ENCODE measurements at regions not wholly inside any gene's neighbourhood (a gene's known extent, or its start where the extent isn't known, plus 50 kb on each side); places are given as distances from the start of the nearest gene placed in this dataset.
"Not testable (repeated sequence)": the region's sequence is repeated elsewhere in the genome, so short reads cannot be mapped to it uniquely, and the experiment has no call there.

DNA sequence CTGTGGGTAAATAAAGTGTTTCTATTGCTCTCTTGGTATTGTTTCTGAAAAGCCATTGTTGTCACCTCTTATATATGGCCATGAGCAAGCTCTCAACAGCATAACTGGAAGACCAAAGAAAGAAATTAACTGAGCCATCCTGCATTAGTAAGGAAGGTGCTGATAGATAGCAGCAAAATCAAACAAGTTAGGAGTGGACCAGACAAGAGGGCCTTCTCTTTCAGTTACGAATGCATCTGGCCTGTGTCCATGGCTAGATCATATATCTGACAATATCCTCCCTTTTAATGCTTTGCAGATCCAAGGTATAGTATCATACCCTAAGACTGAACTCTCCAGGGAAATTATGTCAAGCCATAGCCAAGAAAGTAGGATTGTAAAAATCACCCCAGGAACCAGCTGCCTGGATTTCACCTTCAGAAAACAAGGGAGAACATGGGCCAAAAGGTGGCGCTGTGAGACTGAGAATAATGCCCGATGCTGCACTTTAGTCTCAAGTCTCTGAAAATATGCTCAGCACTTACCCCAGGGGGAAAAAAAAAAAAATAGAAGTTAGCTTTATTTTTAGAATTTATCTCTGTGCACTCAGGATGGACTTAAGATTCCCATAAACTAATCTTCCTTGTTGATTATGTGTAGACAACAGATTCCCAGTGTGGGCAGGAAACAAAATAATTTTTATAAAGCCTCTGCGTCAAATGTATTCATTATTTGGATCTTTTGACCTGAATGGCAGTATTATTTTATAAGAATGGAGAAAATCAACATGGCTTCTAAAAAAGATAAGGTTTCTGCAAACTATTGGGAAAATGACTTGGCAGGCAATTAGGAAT, 415.1 kb downstream of the ETS1 start:
- FAIRE-seq (peak; percentile 58), DNase-seq (ENCODE audit: low spot score in 2 of 2) (peak; percentile 19 to 66)

- DNase-seq (ENCODE audit: low spot score in 2 of 2) = no peak
- FAIRE-seq = no peak
Observed at GRCh38 chr11:128171506-128171905, 415.9 kb downstream of the ETS1 start.

GRCh38 chr11:128165572-128165971, 421.8 kb downstream of the ETS1 start:
- DNase-seq (ENCODE audit: low spot score in 2 of 2) (no peak), FAIRE-seq (no peak)

GRCh38 chr11:128164080-128164741, 423.1 kb downstream of the ETS1 start:
- FAIRE-seq = no peak
- DNase-seq (ENCODE audit: low spot score in 2 of 2) = no peak

DNA sequence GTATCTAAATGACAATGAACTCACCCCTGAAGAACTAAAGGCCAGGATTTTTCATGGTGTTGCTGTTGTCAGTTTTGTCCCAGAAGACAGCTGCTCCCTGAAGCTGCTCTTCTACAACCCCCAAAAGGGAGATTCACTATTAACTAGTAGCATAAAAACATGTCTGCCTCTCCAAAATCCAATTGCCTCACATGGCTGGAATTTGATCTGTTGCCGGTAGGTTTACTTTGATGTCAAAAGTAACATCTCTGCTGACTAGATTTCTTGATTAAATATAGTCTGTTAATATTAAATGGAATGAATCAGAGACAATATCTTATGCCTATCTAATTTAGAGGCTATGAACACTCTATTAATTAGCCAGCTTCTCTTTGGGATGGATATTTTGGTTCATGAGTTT, 425.4 kb downstream of the ETS1 start:
- DNase-seq (ENCODE audit: low spot score in 2 of 2) = no peak
- no peak for FAIRE-seq

- DNase-seq (ENCODE audit: low spot score in 2 of 2) = no peak
Observed at GRCh38 chr11:128161436-128161835, 425.9 kb downstream of the ETS1 start.

GRCh38 chr11:128158860-128159259, 428.5 kb downstream of the ETS1 start:
- FAIRE-seq (no peak), DNase-seq (ENCODE audit: low spot score in 2 of 2) (no peak)

More at GRCh38 chr11:128161436-128161835, 425.9 kb downstream of the ETS1 start:
- no peak for FAIRE-seq

DNA sequence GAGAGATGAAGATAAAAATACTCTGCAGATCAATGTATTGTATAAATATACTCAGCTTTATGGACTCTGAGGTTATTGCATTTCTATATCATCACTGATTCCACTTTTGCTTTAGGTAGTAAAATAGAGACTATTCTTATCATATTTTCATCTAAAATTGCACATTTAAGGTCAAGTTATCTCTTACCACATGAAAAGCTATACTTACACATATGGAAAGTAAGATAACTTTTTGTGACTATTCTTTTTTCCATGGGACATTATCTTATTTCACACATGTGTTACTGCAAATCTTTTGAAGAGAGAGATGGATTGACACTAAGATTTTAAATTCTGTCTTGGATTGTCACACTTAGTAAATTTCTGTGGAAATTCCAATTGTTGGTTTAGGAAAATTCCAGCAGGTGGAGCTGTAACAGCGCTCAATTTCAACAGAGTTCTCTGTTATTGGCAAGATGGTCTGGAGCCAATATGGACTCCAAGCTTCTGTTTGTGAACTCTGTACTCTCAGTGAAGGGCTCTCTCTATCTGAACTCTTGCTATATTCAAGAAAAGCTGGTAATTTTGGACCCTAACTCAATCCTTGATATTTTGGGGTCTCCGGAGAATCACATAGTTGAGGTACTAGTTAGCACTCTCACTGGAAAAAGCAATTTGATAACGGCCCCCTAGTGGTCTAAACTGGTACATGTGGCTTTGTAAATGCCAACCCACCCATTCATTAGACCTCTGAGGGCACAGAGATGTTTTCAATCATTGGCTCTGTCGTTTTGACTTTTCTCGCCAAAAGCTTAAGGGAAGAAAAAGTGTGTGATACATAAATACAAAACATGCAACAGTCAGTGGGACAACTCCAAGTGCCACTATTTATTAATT, 429.7 kb downstream of the ETS1 start:
- FAIRE-seq (peak; percentile 80), DNase-seq (ENCODE audit: low spot score in 2 of 2) (peak; percentile 3 to 23)

DNA sequence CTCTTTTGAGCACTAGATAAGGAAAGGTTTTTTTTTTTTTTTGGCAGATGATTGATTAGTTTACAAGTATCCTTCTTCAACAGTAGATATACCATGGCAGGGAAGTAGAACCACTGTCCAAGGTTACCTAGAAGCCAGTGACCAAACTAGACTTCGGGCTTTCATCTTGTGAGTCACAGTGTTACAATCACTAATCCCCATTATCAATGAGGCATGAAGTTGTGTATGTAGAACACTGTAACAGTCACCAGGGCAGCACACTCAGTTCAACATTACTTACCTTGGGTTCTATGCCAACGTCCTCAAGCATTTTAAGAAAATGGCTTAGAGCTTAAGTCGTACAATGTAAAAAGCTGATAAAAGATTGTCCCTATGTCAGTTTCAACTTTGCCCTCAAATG, 430.9 kb downstream of the ETS1 start:
- DNase-seq (ENCODE audit: low spot score in 2 of 2) (no peak), FAIRE-seq (no peak)

DNA sequence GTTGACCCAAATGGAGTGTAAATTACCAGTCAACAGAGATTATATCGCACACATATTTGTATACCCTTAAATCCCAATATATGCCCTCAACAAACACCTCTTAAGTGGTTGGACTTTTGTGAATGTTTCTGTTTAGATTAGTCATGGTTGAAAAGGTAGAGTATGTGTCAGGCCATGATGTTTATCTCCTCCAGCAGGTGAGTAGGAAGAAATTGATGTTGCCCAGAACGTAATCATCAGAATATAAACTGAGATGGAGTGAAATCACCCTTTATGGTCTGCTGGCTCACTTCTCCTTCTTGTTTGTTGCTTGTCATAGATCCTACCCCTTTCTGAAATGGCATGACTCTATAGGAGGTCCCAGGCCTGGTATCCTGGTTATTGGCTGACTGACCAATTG, 431.8 kb downstream of the ETS1 start:
- no peak for DNase-seq (ENCODE audit: low spot score in 2 of 2)

GRCh38 chr11:128153697-128154048, 433.7 kb downstream of the ETS1 start:
- DNase-seq (ENCODE audit: low spot score in 2 of 2) (no peak), FAIRE-seq (no peak)

More for the DNA sequence above, 431.8 kb downstream of the ETS1 start:
- no peak for FAIRE-seq

DNA sequence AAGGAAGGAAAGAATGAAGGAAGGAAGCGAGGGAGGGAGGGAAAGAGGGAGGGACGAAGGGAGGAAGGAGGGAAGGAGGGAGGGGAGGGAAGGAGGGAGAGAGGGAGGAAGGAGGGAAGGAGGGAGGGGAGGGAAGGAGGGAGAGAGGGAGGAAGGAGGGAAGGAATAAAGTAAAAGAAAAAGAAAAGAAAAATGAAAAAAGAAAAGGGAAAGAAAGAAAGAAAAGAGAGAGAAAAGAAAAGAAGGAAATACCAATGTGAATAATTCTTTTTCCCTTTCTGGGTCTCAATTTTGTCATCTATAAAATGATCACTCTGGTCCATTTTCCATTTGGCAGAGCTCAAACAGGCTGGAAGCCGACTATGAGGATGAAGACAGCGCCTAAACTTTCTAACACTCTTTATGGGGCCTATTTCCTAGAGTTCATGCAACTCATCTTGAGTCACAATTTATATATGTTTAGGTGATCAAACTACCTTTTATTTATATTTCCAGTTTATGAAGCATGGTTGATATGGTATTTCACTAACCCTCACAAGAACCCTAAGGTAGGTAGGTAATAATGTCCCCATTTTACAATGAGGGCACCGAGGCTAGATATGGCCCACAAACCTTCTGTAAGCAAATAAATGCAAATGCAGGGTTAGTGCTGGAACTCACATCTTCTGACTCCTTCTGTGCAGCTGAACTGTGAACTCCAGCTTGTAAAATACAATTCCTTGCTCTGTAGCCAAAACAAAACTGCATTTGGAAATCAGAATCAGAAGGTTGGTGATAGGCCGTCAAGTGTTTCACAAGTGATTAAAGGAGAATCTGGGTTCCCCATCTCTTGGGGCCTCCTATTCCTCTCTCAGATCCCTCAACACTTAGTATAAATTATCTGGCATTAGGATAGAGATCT, 434.3 kb downstream of the ETS1 start:
- DNase-seq (ENCODE audit: low spot score in 2 of 2) = no peak
- FAIRE-seq = no peak

DNA sequence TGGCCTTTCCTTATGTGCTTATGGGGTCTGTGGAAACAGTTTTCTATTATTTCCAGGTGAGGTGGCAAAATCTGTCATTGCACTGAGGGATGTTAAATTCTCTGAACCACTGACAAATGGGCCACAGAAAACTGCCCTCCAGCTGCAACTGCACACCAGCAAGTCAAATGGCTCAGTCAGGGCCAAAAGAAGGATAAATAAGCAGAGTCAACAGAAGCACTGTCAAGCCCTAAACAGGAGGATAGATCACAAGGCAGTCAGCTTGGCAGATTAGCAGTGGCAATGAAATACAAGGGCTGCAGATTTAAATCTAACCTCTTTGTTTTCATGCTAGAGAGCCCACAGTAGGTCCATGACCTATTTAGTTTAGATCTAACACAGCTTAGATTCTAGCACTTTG, 435.6 kb downstream of the ETS1 start:
- FAIRE-seq = no peak

DNA sequence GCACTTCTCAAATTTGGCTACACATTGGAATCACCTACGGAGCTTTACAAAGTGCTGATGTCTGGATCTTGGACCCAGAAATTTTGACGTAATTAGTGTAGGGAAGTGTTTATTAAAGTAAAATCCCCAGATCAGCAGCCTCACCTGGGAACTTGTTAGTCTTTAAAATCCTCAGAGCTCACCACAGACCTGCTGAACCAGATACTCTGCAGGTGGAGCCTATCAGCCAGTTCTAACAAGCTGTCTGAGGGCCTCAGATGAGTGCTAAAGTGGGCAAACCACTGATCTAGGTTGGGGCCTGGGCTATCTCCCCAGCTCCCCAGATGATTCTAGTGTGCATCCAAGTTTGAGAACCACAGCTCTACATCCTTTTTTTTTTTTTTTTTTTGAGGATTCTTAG, 436.0 kb downstream of the ETS1 start:
- DNase-seq (ENCODE audit: low spot score in 2 of 2) = no peak
- no peak for FAIRE-seq

More for the DNA sequence above, 435.6 kb downstream of the ETS1 start:
- no peak for DNase-seq (ENCODE audit: low spot score in 2 of 2)

DNA sequence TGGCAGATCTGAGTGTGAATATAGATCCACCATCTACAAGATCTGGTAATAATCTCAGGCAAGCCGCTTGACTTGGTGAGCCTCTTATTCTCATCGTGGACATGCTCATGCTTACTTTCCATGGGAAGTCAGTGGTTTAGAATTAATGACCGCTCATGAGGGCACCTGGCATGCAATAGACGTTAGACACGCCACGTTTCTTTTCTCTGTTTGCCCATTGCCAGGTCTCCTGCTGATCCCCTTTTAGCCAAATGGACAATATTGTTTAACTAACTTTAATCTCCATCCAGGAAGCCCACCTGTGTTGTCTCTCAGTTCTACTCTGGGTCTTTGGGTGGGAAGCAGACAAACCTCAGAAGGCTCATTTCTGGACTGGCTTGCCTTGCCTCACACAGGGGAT, 439.1 kb downstream of the ETS1 start:
- FAIRE-seq = no peak
- DNase-seq (ENCODE audit: low spot score in 2 of 2) = no peak

GRCh38 chr11:128146926-128147605, 440.3 kb downstream of the ETS1 start:
- FAIRE-seq (no peak), DNase-seq (ENCODE audit: low spot score in 2 of 2) (no peak)

GRCh38 chr11:128140293-128140692, 447.1 kb downstream of the ETS1 start:
- not testable (repeated sequence) for DNase-seq (ENCODE audit: low spot score in 2 of 2); FAIRE-seq

DNA sequence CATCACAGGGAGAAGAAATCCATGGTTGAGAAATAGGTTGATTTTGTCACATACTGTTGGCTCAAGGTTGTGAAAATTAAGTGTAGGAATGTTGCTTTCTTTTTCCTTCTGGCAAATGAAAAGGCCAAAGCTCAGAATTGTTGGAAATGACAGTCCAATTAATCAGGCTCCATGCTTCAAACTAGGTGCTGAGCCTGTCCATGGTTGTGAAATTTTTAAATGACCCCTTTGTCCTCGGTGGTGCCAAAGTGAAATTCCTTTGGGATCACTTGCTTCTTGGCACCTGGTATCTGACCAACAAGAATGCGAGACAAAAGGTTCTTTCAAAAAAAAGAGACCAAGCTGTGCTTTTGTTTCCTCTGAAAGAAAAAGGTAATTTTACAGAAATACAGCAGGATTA, 451.9 kb downstream of the ETS1 start:
- FAIRE-seq (no peak), DNase-seq (ENCODE audit: low spot score in 2 of 2) (no peak)

GRCh38 chr11:128133501-128133900, 453.9 kb downstream of the ETS1 start:
- FAIRE-seq (no peak), DNase-seq (ENCODE audit: low spot score in 2 of 2) (no peak)
